SK-N-SH (cell line): ENCODE measurements at regions not wholly inside any gene's neighbourhood (a gene's known extent, or its start where the extent isn't known, plus 50 kb on each side); places are given as distances from the start of the nearest gene placed in this dataset.

Experiments used
- CTCF ChIA-PET: fragments of 300-600, 350-600 bp; formaldehyde crosslinking; extraction: SDS; loops from one replicate; lab custom pipeline; 2021; lab: Yijun Ruan, JAX
- POLR2A ChIA-PET: fragments of 350-600 bp; sonication (Branson Sonifier 250); formaldehyde crosslinking; extraction: SDS; loops from one replicate; lab custom pipeline; 2020; ENCODE audit warnings: antibody characterized with exemption, inconsistent platforms; lab: Yijun Ruan, JAX
- DNase-seq: peaks from one replicate; pipeline ENCODE4 v3.0.0; 2012
- H2AFZ ChIP-seq: fragments of 200-600 bp; sonication (generic); 2 replicates; pipeline ENCODE4 v1.8.1; 2016; ENCODE audit warnings: antibody characterized with exemption, mild to moderate bottlenecking, low read depth
- H3F3A ChIP-seq: fragments of 200-600 bp; sonication (generic); replicated peaks from 2 replicates; pipeline ENCODE3; 2016; ENCODE audit warnings: antibody characterized with exemption, mild to moderate bottlenecking; ENCODE audit not compliant: insufficient read depth
- H3K27ac ChIP-seq, 2 experiments: fragments of 200-500 bp in 1 of 2; fragments of 200-600 bp in 1 of 2; sonication (Bioruptor generic) in 1 of 2; sonication (generic), shearing (Covaris generic) in 1 of 2; 2 replicates each; pipeline versions ENCODE4 v1.5.1 to v1.6.1; 2014 to 2016; ENCODE audit warnings: low read depth in 2 of 2, inconsistent platforms in 1 of 2, low read length in 1 of 2, mild to moderate bottlenecking in 1 of 2, mixed read lengths in 1 of 2
- H3K27me3 ChIP-seq: fragments of 200-600 bp; sonication (generic), shearing (Covaris generic); 2 replicates; pipeline ENCODE4 v1.6.1; 2016; ENCODE audit warnings: mixed run types; ENCODE audit not compliant: insufficient read depth
- H3K36me3 ChIP-seq, 2 experiments: fragments of 200-500 bp in 1 of 2; fragments of 200-600 bp in 1 of 2; sonication (Bioruptor generic) in 1 of 2; sonication (generic) in 1 of 2; replicated peaks in 1 of 2; 2 replicates each; pipeline versions ENCODE3 to v1.5.1; 2014 to 2016; ENCODE audit warnings: low read length in 1 of 2, mild to moderate bottlenecking in 1 of 2; ENCODE audit not compliant: insufficient read depth in 2 of 2, control insufficient read depth in 1 of 2
- H3K4me1 ChIP-seq, 2 experiments: fragments of 200-500 bp in 1 of 2; fragments of 200-600 bp in 1 of 2; sonication (Bioruptor generic) in 1 of 2; sonication (generic), shearing (Covaris generic) in 1 of 2; 2 replicates each; pipeline versions ENCODE4 v1.5.1 to v1.6.1; 2014 to 2016; ENCODE audit warnings: low read depth in 1 of 2, low read length in 1 of 2, mixed run types in 1 of 2; ENCODE audit not compliant: insufficient read depth in 2 of 2, control insufficient read depth in 1 of 2
- H3K4me2 ChIP-seq: fragments of 200-600 bp; sonication (generic), shearing (Covaris generic); 2 replicates; pipeline ENCODE4 v1.6.1; 2017; ENCODE audit warnings: mixed run types
- H3K4me3 ChIP-seq, 2 experiments: fragments of 200-500 bp in 1 of 2; fragments of 200-600 bp in 1 of 2; sonication (Bioruptor generic) in 1 of 2; sonication (generic), shearing (Covaris generic) in 1 of 2; 2 replicates each; pipeline versions ENCODE4 v1.5.1 to v1.8.1; 2014 to 2016; ENCODE audit warnings: low read depth in 2 of 2, inconsistent platforms in 1 of 2, low read length in 1 of 2, mild to moderate bottlenecking in 1 of 2, mixed read lengths in 1 of 2, moderate library complexity in 1 of 2
- H3K79me2 ChIP-seq: fragments of 200-600 bp; sonication (generic); 2 replicates; pipeline ENCODE4 v1.8.1; 2017; ENCODE audit warnings: mild to moderate bottlenecking; ENCODE audit not compliant: insufficient read depth
- H3K9ac ChIP-seq: fragments of 200-600 bp; sonication (generic); 2 replicates; pipeline ENCODE4 v1.6.1; 2017; ENCODE audit warnings: mixed run types
- H3K9me2 ChIP-seq: fragments of 200-600 bp; sonication (generic); 2 replicates; pipeline ENCODE4 v1.6.1; 2017; ENCODE audit warnings: mixed run types
- H3K9me3 ChIP-seq: fragments of 200-600 bp; sonication (generic); 2 replicates; pipeline ENCODE4 v1.6.1; 2017; ENCODE audit warnings: mixed run types, mild to moderate bottlenecking, moderate library complexity
- H4K20me1 ChIP-seq: fragments of 200-600 bp; sonication (generic); 2 replicates; pipeline ENCODE4 v1.6.1; 2017; ENCODE audit warnings: mild to moderate bottlenecking, mixed run types; ENCODE audit not compliant: insufficient read depth
- CHD2 ChIP-seq: fragments of 150-350 bp; IDR thresholded peaks from 2 replicates; pipeline ENCODE4 v1.6.1; 2018; ENCODE audit warnings: low read length; ENCODE audit not compliant: partially characterized antibody
- ELF1 ChIP-seq: IDR thresholded peaks from 2 replicates; pipeline ENCODE4 v1.4.0; 2012
- EP300 ChIP-seq, 2 experiments: IDR thresholded peaks; 2 replicates each; pipeline versions ENCODE4 v1.4.0 to v1.6.1; 2012; ENCODE audit warnings: borderline replicate concordance in 1 of 2, low read depth in 1 of 2, low read length in 1 of 2
- EZH2phosphoT487 ChIP-seq: fragments of 200-600 bp; sonication (generic); IDR thresholded peaks from 2 replicates; pipeline ENCODE4 v1.6.1; 2017; ENCODE audit warnings: low read depth, mixed run types, mild to moderate bottlenecking, antibody characterized with exemption, moderate library complexity, borderline replicate concordance
- FOXJ3 ChIP-seq: sonication (generic); formaldehyde crosslinking; IDR thresholded peaks from 2 replicates; pipeline ENCODE4 v1.5.1; 2020; ENCODE audit warnings: mild to moderate bottlenecking, missing genetic modification reagents
- GABPA ChIP-seq: IDR thresholded peaks from 2 replicates; pipeline ENCODE4 v1.4.0; 2012; ENCODE audit warnings: low read depth, mild to moderate bottlenecking
- GATA2 ChIP-seq: sonication (generic); formaldehyde crosslinking; IDR thresholded peaks from 2 replicates; pipeline ENCODE4 v1.5.0; 2020; ENCODE audit warnings: mild to moderate bottlenecking, missing genetic modification reagents
- IRF3 ChIP-seq: fragments of 150-350 bp; IDR thresholded peaks from 2 replicates; pipeline ENCODE4 v1.6.1; 2016; ENCODE audit warnings: mild to moderate bottlenecking, low read depth, low read length
- MAX ChIP-seq: IDR thresholded peaks from 2 replicates; pipeline ENCODE4 v1.4.0; 2012; ENCODE audit warnings: low read depth
- MEF2A ChIP-seq: IDR thresholded peaks from 2 replicates; pipeline ENCODE4 v1.4.0; 2012; ENCODE audit warnings: low read depth, borderline replicate concordance
- NFIC ChIP-seq: IDR thresholded peaks from 2 replicates; pipeline ENCODE4 v1.4.0; 2012; ENCODE audit warnings: borderline replicate concordance
- PBX3 ChIP-seq: IDR thresholded peaks from 2 replicates; pipeline ENCODE4; 2012
- RAD21 ChIP-seq: IDR thresholded peaks from 2 replicates; pipeline ENCODE4 v1.6.1; 2012; ENCODE audit warnings: mild to moderate bottlenecking, low read length
- RCOR1 ChIP-seq: fragments of 150-350 bp; IDR thresholded peaks from 2 replicates; pipeline ENCODE4 v1.6.1; 2017; ENCODE audit warnings: antibody characterized with exemption, low read length
- REST ChIP-seq: IDR thresholded peaks from 2 replicates; pipeline ENCODE4 v1.6.1; 2012; ENCODE audit warnings: mild to moderate bottlenecking, low read depth, low read length, moderate library complexity
- SMC3 ChIP-seq: IDR thresholded peaks from 2 replicates; pipeline ENCODE4 v1.6.1; 2012; ENCODE audit warnings: low read depth, low read length, improper control_type of control experiment
- TAF1 ChIP-seq: IDR thresholded peaks from 2 replicates; pipeline ENCODE4 v1.6.1; 2012; ENCODE audit warnings: low read depth, mild to moderate bottlenecking, low read length, moderate library complexity, borderline replicate concordance
- TCF12 ChIP-seq: IDR thresholded peaks from 2 replicates; pipeline ENCODE4 v1.4.0; 2012
- TEAD4 ChIP-seq: IDR thresholded peaks from 2 replicates; pipeline ENCODE4 v1.4.0; 2012; ENCODE audit warnings: mild to moderate bottlenecking, borderline replicate concordance; ENCODE audit not compliant: insufficient read depth
- YY1 ChIP-seq: IDR thresholded peaks from 2 replicates; pipeline ENCODE4 v1.4.0; 2012; ENCODE audit warnings: low read depth, mild to moderate bottlenecking
- WGBS: methylation state at CpG from one replicate; pipeline ENCODE4 v1.1.6; 2017; ENCODE audit warnings: low lambda C conversion rate; 5-methylcytosine and 5-hydroxymethylcytosine counted together

- WGBS = 42% methylated on average over 1 of the region's 1 CpG
- TF ChIP-seq GABPA (no peak), GATA2 (no peak), TAF1 (no peak), YY1 (no peak), CHD2 (no peak), RCOR1 (no peak), PBX3 (no peak), FOXJ3 (CRISPR knock-in tag) (no peak), MAX (no peak), EP300 (IDR thresholded peaks at IDR 0.05; ENCODE audit: borderline replicate concordance in 1 of 2, low read depth in 1 of 2, low read length in 1 of 2) (no peak), TCF12 (no peak), ELF1 (no peak), NFIC (no peak), MEF2A (no peak), SMC3 (no peak)
- CTCF ChIA-PET = interaction anchor here (1.0 kb wide), 1 partner anchor 163 kb away, joined by 3 read pairs; no protein-coding TSS in a partner anchor
Observed at GRCh38 chr1:104291156-104291555, 541.5 kb downstream of the AMY1C start.

GRCh38 chr1:104294259-104294658, 544.6 kb downstream of the AMY1C start:
- no peaks in the 10 kb centered on the region for H3F3A ChIP-seq
- H3K27ac ChIP-seq = no peak overlapping the region
- 8% methylated on average over 3 of the region's 3 CpGs for WGBS
- H3K79me2 ChIP-seq = no peaks in the 10 kb centered on the region
- no peaks in the 10 kb centered on the region for H3K36me3 ChIP-seq
- POLR2A ChIA-PET = no interaction called here
- peaks cover 0 to 5% of the 10 kb centered on the region in 2 experiments; a peak in 2 of 4 replicates for H3K4me1 ChIP-seq
- H4K20me1 ChIP-seq = no peaks in the 10 kb centered on the region
- H3K4me2 ChIP-seq = no peak overlapping the region
- no peak overlapping the region for H2AFZ ChIP-seq
- no peak overlapping the region for H3K9ac ChIP-seq
- H3K27me3 ChIP-seq = no peaks in the 10 kb centered on the region
- peak; percentile 37 for DNase-seq
- H3K9me2 ChIP-seq = no peaks in the 10 kb centered on the region
- no peak overlapping the region for H3K4me3 ChIP-seq
- CTCF ChIA-PET = no interaction called here
- H3K9me3 ChIP-seq = no peaks in the 10 kb centered on the region
- TF ChIP-seq PBX3 (no peak), IRF3 (no peak), ELF1 (no peak), EP300 (IDR thresholded peaks at IDR 0.05; ENCODE audit: borderline replicate concordance in 1 of 2, low read depth in 1 of 2, low read length in 1 of 2) (peak in 1 of 2 experiments; percentile 41; a peak in 2 of 4 replicates), REST (no peak), MAX (no peak), GATA2 (peak; percentile 74), NFIC (no peak), CHD2 (no peak), YY1 (no peak), RAD21 (no peak), GABPA (no peak), TEAD4 (no peak), EZH2phosphoT487 (no peak)

More at GRCh38 chr1:104291156-104291555, 541.5 kb downstream of the AMY1C start:
- H3K36me3 ChIP-seq = no peaks in the 10 kb centered on the region
- H3K4me2 ChIP-seq = no peak overlapping the region
- H2AFZ ChIP-seq = no peak overlapping the region
- no peak overlapping the region for H3K9ac ChIP-seq
- H4K20me1 ChIP-seq = no peaks in the 10 kb centered on the region
- DNase-seq = no peak
- no peaks in the 10 kb centered on the region for H3K9me3 ChIP-seq
- H3K79me2 ChIP-seq = no peaks in the 10 kb centered on the region
- peaks cover 0 to 5% of the 10 kb centered on the region in 2 experiments; a peak in 2 of 4 replicates for H3K4me1 ChIP-seq
- POLR2A ChIA-PET = no interaction called here
- H3K27me3 ChIP-seq = no peaks in the 10 kb centered on the region
- H3K4me3 ChIP-seq = no peak overlapping the region
- no peak overlapping the region for H3K27ac ChIP-seq
- no peaks in the 10 kb centered on the region for H3K9me2 ChIP-seq
- H3F3A ChIP-seq = no peaks in the 10 kb centered on the region
